ENCODE measurements at regions not wholly inside any gene's neighbourhood (a gene's known extent, or its start where the extent isn't known, plus 50 kb on each side); places are given as distances from the start of the nearest gene placed in this dataset.

GRCh38 chr6:137370871-137371633, 123.1 kb downstream of the OLIG3 start:
- DNase-seq (ENCODE audit: low read depth) = no peak
- no peak overlapping the region for H3K4me3 ChIP-seq (ENCODE audit: low read length)
- TF ChIP-seq CTCF (IDR thresholded peaks at IDR 0.05; ENCODE audit: insufficient read depth, low read depth, low read length, missing control alignments) = peak; percentile 6

GRCh38 chr6:137369136-137369535, 125.1 kb downstream of the OLIG3 start:
- no peak overlapping the region for H3K4me3 ChIP-seq (ENCODE audit: low read length)
- TF ChIP-seq CTCF (IDR thresholded peaks at IDR 0.05; ENCODE audit: insufficient read depth, low read depth, low read length, missing control alignments) = no peak

GRCh38 chr6:137365707-137366437, 128.3 kb downstream of the OLIG3 start:
- H3K4me3 ChIP-seq (ENCODE audit: low read length) = no peak overlapping the region
- no peak for TF ChIP-seq CTCF (IDR thresholded peaks at IDR 0.05; ENCODE audit: insufficient read depth, low read depth, low read length, missing control alignments)
- DNase-seq (ENCODE audit: low read depth) = no peak

More at GRCh38 chr6:137369136-137369535, 125.1 kb downstream of the OLIG3 start:
- no peak for DNase-seq (ENCODE audit: low read depth)

GRCh38 chr6:137363805-137364138, 130.4 kb downstream of the OLIG3 start:
- TF ChIP-seq CTCF (IDR thresholded peaks at IDR 0.05; ENCODE audit: insufficient read depth, low read depth, low read length, missing control alignments) = no peak
- DNase-seq (ENCODE audit: low read depth) = peak; percentile 35
- H3K4me3 ChIP-seq (ENCODE audit: low read length) = no peak overlapping the region

GRCh38 chr6:137362878-137363804, 131.1 kb downstream of the OLIG3 start:
- TF ChIP-seq CTCF (IDR thresholded peaks at IDR 0.05; ENCODE audit: insufficient read depth, low read depth, low read length, missing control alignments) = no peak
- H3K4me3 ChIP-seq (ENCODE audit: low read length) = no peak overlapping the region
- no peak for DNase-seq (ENCODE audit: low read depth)

GRCh38 chr6:137361701-137362100, 132.5 kb downstream of the OLIG3 start:
- no peak for TF ChIP-seq CTCF (IDR thresholded peaks at IDR 0.05; ENCODE audit: insufficient read depth, low read depth, low read length, missing control alignments)
- no peak overlapping the region for H3K4me3 ChIP-seq (ENCODE audit: low read length)
- no peak for DNase-seq (ENCODE audit: low read depth)
